HEK293 (cell line): ENCODE measurements at regions not wholly inside any gene's neighbourhood (a gene's known extent, or its start where the extent isn't known, plus 50 kb on each side); places are given as distances from the start of the nearest gene placed in this dataset.

ENCODE experiments used
- CTCF ChIA-PET: fragments of 350-600 bp; formaldehyde crosslinking; extraction: SDS; loops from one replicate; lab custom pipeline; 2021; ENCODE audit warnings: antibody characterized with exemption; lab: Yijun Ruan, JAX
- POLR2A ChIA-PET: fragments of 300-600 bp; formaldehyde crosslinking; extraction: SDS; loops from one replicate; lab custom pipeline; 2020; ENCODE audit warnings: antibody characterized with exemption, inconsistent platforms; lab: Yijun Ruan, JAX
- H3K27ac ChIP-seq: fragments of 200-500 bp; sonication (Bioruptor generic); 2 replicates; pipeline ENCODE4 v1.5.1; 2014; ENCODE audit warnings: low read depth, low read length, control low read depth, inconsistent platforms; ENCODE audit errors: extremely low read depth
- H3K36me3 ChIP-seq, 2 experiments: fragments of 200-500 bp in 1 of 2; sonication (Bioruptor generic) in 1 of 2; 1 replicate in 1 of 2; 2 replicates in 1 of 2; pipeline ENCODE4 v1.5.1; 2014 to 2017; ENCODE audit warnings: inconsistent platforms in 2 of 2, low read length in 2 of 2; ENCODE audit not compliant: control insufficient read depth in 2 of 2, insufficient read depth in 1 of 2
- H3K4me1 ChIP-seq: fragments of 200-500 bp; sonication (Bioruptor generic); 2 replicates; pipeline ENCODE4 v1.5.1; 2014; ENCODE audit warnings: mild to moderate bottlenecking, low read length, inconsistent platforms; ENCODE audit not compliant: control insufficient read depth, insufficient read depth
- H3K4me3 ChIP-seq: 2 replicates; pipeline ENCODE4 v1.5.1; 2011; ENCODE audit warnings: low read depth, mild to moderate bottlenecking, control low read depth, low read length, moderate library complexity
- H3K9me3 ChIP-seq: fragments of 200-500 bp; sonication (Bioruptor generic); 2 replicates; pipeline ENCODE4 v1.5.1; 2014; ENCODE audit warnings: low read depth, low read length, inconsistent platforms; ENCODE audit not compliant: control insufficient read depth, insufficient read depth
- BCL11B ChIP-seq: fragments of 450-650 bp; formaldehyde crosslinking; IDR thresholded peaks from 2 replicates; pipeline ENCODE4 v1.5.1; 2016; ENCODE audit warnings: low read depth, missing biosample characterization, missing genetic modification characterization
- GLI4 ChIP-seq: fragments of 450-650 bp; formaldehyde crosslinking; IDR thresholded peaks from 2 replicates; pipeline ENCODE4 v1.5.1; 2016; ENCODE audit warnings: missing biosample characterization, missing genetic modification characterization
- GLIS1 ChIP-seq: fragments of 450-650 bp; formaldehyde crosslinking; IDR thresholded peaks from 2 replicates; pipeline ENCODE4 v1.5.1; 2016; ENCODE audit warnings: missing biosample characterization, missing genetic modification characterization
- ZFP69B ChIP-seq: fragments of 450-650 bp; formaldehyde crosslinking; IDR thresholded peaks from 2 replicates; pipeline ENCODE4 v1.5.1; 2016; ENCODE audit warnings: missing biosample characterization, missing genetic modification characterization
- ZNF112 ChIP-seq: fragments of 450-650 bp; formaldehyde crosslinking; IDR thresholded peaks from 2 replicates; pipeline ENCODE4 v1.5.0; 2017; ENCODE audit warnings: missing biosample characterization, missing genetic modification characterization
- ZNF132 ChIP-seq: fragments of 450-650 bp; formaldehyde crosslinking; IDR thresholded peaks from 2 replicates; pipeline ENCODE4 v1.5.1; 2017; ENCODE audit warnings: missing biosample characterization, missing genetic modification characterization, borderline replicate concordance
- ZNF19 ChIP-seq: fragments of 450-650 bp; formaldehyde crosslinking; IDR thresholded peaks from 2 replicates; pipeline ENCODE4; 2016; ENCODE audit warnings: missing biosample characterization, missing genetic modification characterization, low read depth
- ZNF280C ChIP-seq: fragments of 450-650 bp; formaldehyde crosslinking; IDR thresholded peaks from 2 replicates; pipeline ENCODE4 v1.5.1; 2016; ENCODE audit warnings: missing biosample characterization, missing genetic modification characterization
- ZNF311 ChIP-seq: fragments of 450-650 bp; formaldehyde crosslinking; IDR thresholded peaks from 2 replicates; pipeline ENCODE4 v1.5.1; 2017; ENCODE audit warnings: missing biosample characterization, missing genetic modification characterization, borderline replicate concordance
- ZNF596 ChIP-seq: fragments of 450-650 bp; IDR thresholded peaks from 2 replicates; pipeline ENCODE4 v1.5.0; 2018; ENCODE audit warnings: missing biosample characterization, mild to moderate bottlenecking, missing genetic modification characterization, moderate library complexity
- ZNF623 ChIP-seq: fragments of 450-650 bp; formaldehyde crosslinking; IDR thresholded peaks from 2 replicates; pipeline ENCODE4 v1.5.1; 2016; ENCODE audit warnings: missing biosample characterization, missing genetic modification characterization
- ZNF629 ChIP-seq: fragments of 450-650 bp; formaldehyde crosslinking; IDR thresholded peaks from 2 replicates; pipeline ENCODE4 v1.5.1; 2017; ENCODE audit warnings: missing biosample characterization, missing genetic modification characterization
- ZNF76 ChIP-seq: fragments of 450-650 bp; formaldehyde crosslinking; IDR thresholded peaks from 2 replicates; pipeline ENCODE4; 2016; ENCODE audit warnings: low read depth, missing biosample characterization, missing genetic modification characterization, borderline replicate concordance
- ZNF792 ChIP-seq: fragments of 450-650 bp; formaldehyde crosslinking; IDR thresholded peaks from 2 replicates; pipeline ENCODE4 v1.5.1; 2016; ENCODE audit warnings: missing biosample characterization, missing genetic modification characterization
- ZSCAN4 ChIP-seq: fragments of 450-650 bp; formaldehyde crosslinking; IDR thresholded peaks from 2 replicates; pipeline ENCODE4 v1.5.1; 2017; ENCODE audit warnings: missing biosample characterization, missing genetic modification characterization
- TF ChIP-seq, protein P1 (sequence below): IDR thresholded peaks from 2 replicates; pipeline ENCODE4 v1.6.1; 2011; ENCODE audit warnings: mild to moderate bottlenecking, low read depth, low read length, borderline replicate concordance

GRCh38 chr5:63516006-63516405 lies 446.2 kb downstream of the HTR1A start:
- H3K4me1 ChIP-seq: no peaks in the 10 kb centered on the region
- TF ChIP-seq ZNF112 (tag by site-specific recombination): no peak
- no peak for TF ChIP-seq ZFP69B
- H3K27ac ChIP-seq: no peak overlapping the region
- no peak overlapping the region for H3K4me3 ChIP-seq
- H3K36me3 ChIP-seq: no peaks in the 10 kb centered on the region
- H3K9me3 ChIP-seq: no peaks in the 10 kb centered on the region
- ChIA-PET CTCF (no interaction called here), POLR2A (no interaction called here)

DNA sequence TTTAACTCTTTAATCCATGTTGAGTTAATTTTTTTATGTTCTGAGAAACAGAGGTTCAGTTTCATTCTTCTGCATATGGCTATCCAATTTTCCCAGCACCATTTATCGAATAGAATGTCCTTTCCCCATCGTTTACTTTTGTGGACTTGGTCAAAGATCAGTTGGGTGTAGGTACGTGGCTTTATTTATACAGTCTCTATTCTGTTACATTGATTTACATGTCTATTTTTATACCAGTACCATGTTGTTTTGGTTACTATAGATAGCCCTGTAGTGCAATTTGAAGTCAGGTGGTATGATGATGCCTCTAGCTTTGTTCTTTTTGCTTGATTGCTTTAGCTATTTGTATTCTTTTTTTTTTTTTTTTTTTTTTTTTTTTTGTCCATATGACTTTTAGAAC lies 462.0 kb downstream of the HTR1A start:
- ChIA-PET POLR2A (no interaction called here), CTCF (no interaction called here)
- no peaks in the 10 kb centered on the region for H3K9me3 ChIP-seq
- no peak overlapping the region for H3K4me3 ChIP-seq
- H3K36me3 ChIP-seq: no peaks in the 10 kb centered on the region
- TF ChIP-seq GLIS1 (tag by site-specific recombination): no peak
- TF ChIP-seq ZNF629 (tag by site-specific recombination): no peak
- TF ChIP-seq BCL11B (tag by site-specific recombination): no peak
- TF ChIP-seq, protein P1, sequence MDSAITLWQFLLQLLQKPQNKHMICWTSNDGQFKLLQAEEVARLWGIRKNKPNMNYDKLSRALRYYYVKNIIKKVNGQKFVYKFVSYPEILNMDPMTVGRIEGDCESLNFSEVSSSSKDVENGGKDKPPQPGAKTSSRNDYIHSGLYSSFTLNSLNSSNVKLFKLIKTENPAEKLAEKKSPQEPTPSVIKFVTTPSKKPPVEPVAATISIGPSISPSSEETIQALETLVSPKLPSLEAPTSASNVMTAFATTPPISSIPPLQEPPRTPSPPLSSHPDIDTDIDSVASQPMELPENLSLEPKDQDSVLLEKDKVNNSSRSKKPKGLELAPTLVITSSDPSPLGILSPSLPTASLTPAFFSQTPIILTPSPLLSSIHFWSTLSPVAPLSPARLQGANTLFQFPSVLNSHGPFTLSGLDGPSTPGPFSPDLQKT: no peak
- no peak for TF ChIP-seq ZNF19 (tag by site-specific recombination)
- TF ChIP-seq ZNF596 (tag by site-specific recombination): no peak
- TF ChIP-seq ZNF792 (tag by site-specific recombination): no peak
- no peak for TF ChIP-seq ZNF112 (tag by site-specific recombination)
- no peak for TF ChIP-seq GLI4 (tag by site-specific recombination)
- TF ChIP-seq ZNF280C (tag by site-specific recombination): no peak
- no peak for TF ChIP-seq ZNF623 (tag by site-specific recombination)
- no peak for TF ChIP-seq ZNF76 (tag by site-specific recombination)
- TF ChIP-seq ZSCAN4 (tag by site-specific recombination): no peak
- no peak for TF ChIP-seq ZNF311 (tag by site-specific recombination)
- no peaks in the 10 kb centered on the region for H3K4me1 ChIP-seq
- no peak overlapping the region for H3K27ac ChIP-seq

DNA sequence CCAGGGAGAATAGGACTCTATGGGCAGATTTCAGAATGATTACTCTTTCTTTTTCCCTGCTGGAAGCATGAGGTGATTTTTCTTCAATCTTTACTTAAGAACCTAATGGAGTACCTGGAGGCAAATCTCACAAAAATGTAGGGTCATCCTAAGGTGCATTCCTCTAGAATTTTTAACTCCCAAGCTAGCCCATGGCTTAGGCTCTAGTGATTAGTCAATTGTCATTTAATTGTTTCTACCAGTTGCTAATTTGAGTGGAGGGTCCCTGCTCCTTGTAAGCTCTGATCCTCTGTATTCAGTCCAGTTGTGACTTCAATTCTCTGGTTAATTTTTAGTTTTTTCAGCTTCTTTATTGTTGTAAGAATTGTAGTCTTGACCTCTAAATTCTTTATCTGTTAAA lies 467.0 kb downstream of the HTR1A start:
- CTCF ChIA-PET: interaction anchor here (0.7 kb wide), 1 partner anchor 788 kb away, joined by 3 read pairs; no protein-coding TSS in a partner anchor
- Histone ChIP-seq H3K4me3 (no peak overlapping the region), H3K36me3 (no peaks in the 10 kb centered on the region), H3K9me3 (no peaks in the 10 kb centered on the region), H3K27ac (no peak overlapping the region), H3K4me1 (no peaks in the 10 kb centered on the region)
- POLR2A ChIA-PET: no interaction called here
- no peak for TF ChIP-seq ZNF76 (tag by site-specific recombination)
- no peak for TF ChIP-seq ZNF132 (tag by site-specific recombination)
